GM23248 (cell line): ENCODE measurements at regions not wholly inside any gene's neighbourhood (a gene's known extent, or its start where the extent isn't known, plus 50 kb on each side); places are given as distances from the start of the nearest gene placed in this dataset.

Source experiments
- EZH2 ChIP-seq: fragments of 200-600 bp; sonication (generic); IDR thresholded peaks from 2 replicates; pipeline ENCODE4 v1.6.1; 2018; ENCODE audit warnings: antibody characterized with exemption, mild to moderate bottlenecking; ENCODE audit not compliant: insufficient read depth, poor library complexity, severe bottlenecking
- EZH2phosphoT487 ChIP-seq: fragments of 200-600 bp; sonication (generic); IDR thresholded peaks from 2 replicates; pipeline ENCODE4 v1.6.1; 2018; ENCODE audit warnings: antibody characterized with exemption, moderate library complexity, mild to moderate bottlenecking, low read depth; ENCODE audit not compliant: insufficient read depth

DNA sequence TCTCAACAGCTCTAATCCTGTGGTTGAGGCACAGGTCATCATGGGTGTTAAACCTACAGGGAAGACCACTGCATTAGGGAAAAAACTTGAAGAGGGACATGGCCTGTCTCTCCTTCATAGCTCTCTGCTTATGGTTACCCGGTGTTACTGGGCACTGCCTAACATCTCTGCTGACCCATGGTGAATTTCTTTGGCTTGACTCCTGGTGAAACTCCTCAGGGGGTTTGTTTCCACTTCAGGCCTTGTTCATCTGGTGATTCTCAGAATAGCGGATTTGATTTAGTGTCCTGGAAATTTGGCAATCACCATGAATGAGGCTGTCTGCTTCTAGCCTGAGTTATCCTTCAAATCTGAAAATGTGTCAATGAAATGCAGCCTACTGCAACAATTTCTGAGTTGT, 114.4 kb downstream of the ZNF518B start:
- TF ChIP-seq EZH2 (no peak), EZH2phosphoT487 (no peak)
